HepG2 (cell line): ENCODE measurements at regions not wholly inside any gene's neighbourhood (a gene's known extent, or its start where the extent isn't known, plus 50 kb on each side); places are given as distances from the start of the nearest gene placed in this dataset.
"Not testable (repeated sequence)": the region's sequence is repeated elsewhere in the genome, so short reads cannot be mapped to it uniquely, and the experiment has no call there.

ENCODE experiments used
- ETV6 ChIP-seq: sonication (generic); formaldehyde crosslinking; conservative IDR thresholded peaks from 2 replicates; pipeline ENCODE4 v1.4.0; 2020; ENCODE audit warnings: missing genetic modification reagents
- NFYB ChIP-seq: sonication (generic); formaldehyde crosslinking; IDR thresholded peaks from 2 replicates; pipeline ENCODE4 v1.4.0; 2020; ENCODE audit warnings: missing genetic modification reagents
- ZNF10 ChIP-seq: sonication (generic); formaldehyde crosslinking; IDR thresholded peaks from 2 replicates; pipeline ENCODE4 v1.4.0; 2020; ENCODE audit warnings: mild to moderate bottlenecking, low read depth, missing genetic modification reagents, borderline replicate concordance
- ZNF431 ChIP-seq: sonication (generic); formaldehyde crosslinking; IDR thresholded peaks from 2 replicates; pipeline ENCODE4 v1.9.0; 2022; ENCODE audit warnings: missing genetic modification reagents, low read depth, mild to moderate bottlenecking, borderline replicate concordance
- TF ChIP-seq, protein P1 (sequence below): IDR thresholded peaks from 2 replicates; pipeline ENCODE4 v1.6.1; 2016; ENCODE audit warnings: control low read depth

DNA sequence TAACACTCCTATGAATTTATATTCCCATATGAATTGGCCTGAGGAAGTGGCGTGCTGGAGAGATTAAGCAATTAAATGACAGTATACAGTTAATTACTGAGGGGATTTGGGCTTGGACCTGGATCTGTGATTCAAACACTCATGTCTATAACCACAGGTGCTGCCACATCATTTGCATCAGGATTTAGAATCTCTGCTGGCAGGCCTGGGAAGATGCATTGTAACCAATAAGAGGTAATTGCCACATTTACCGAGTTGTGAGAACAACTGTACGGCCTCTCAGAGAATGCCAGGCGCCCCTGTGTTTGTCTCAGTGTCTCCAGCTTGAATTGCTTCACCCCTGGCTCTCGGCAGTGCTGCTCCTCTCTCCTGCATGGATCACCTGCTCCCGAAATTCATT is 61.4 kb upstream of the PLEKHG4B start:
- TF ChIP-seq ZNF431; ZNF10; NFYB (CRISPR knock-in tag); ETV6 (CRISPR knock-in tag): not testable (repeated sequence)
- TF ChIP-seq, protein P1, sequence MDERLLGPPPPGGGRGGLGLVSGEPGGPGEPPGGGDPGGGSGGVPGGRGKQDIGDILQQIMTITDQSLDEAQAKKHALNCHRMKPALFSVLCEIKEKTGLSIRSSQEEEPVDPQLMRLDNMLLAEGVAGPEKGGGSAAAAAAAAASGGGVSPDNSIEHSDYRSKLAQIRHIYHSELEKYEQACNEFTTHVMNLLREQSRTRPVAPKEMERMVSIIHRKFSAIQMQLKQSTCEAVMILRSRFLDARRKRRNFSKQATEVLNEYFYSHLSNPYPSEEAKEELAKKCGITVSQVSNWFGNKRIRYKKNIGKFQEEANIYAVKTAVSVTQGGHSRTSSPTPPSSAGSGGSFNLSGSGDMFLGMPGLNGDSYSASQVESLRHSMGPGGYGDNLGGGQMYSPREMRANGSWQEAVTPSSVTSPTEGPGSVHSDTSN (CRISPR knock-in tag): not testable (repeated sequence)
